HG03159 (cell line): ENCODE measurements at regions not wholly inside any gene's neighbourhood (a gene's known extent, or its start where the extent isn't known, plus 50 kb on each side); places are given as distances from the start of the nearest gene placed in this dataset.

ENCODE experiments used
- ATAC-seq: cut with Tn5 transposase; IDR thresholded peaks from one replicate; pipeline ENCODE4 v1.9.1; 2021; ENCODE audit warnings: mild to moderate bottlenecking, moderate library complexity; ENCODE audit not compliant: unreplicated experiment

GRCh38 chr14:29265852-29266251, 499.3 kb downstream of the FOXG1 start:
- no peak for ATAC-seq

GRCh38 chr14:29271669-29272068, 505.1 kb downstream of the FOXG1 start:
- no peak for ATAC-seq

GRCh38 chr14:29273513-29273912, 506.9 kb downstream of the FOXG1 start:
- ATAC-seq = no peak

- ATAC-seq = no peak
Measured at GRCh38 chr14:29274890-29275596, 508.5 kb downstream of the FOXG1 start.

- ATAC-seq = no peak
Measured at GRCh38 chr14:29278301-29279263, 512.0 kb downstream of the FOXG1 start.

GRCh38 chr14:29282169-29282568, 515.6 kb downstream of the FOXG1 start:
- no peak for ATAC-seq

GRCh38 chr14:29290441-29290840, 523.9 kb downstream of the FOXG1 start:
- ATAC-seq = no peak

- no peak for ATAC-seq
Measured at GRCh38 chr14:29299372-29299771, 532.8 kb downstream of the FOXG1 start.

GRCh38 chr14:29301571-29301970, 535.0 kb downstream of the FOXG1 start:
- ATAC-seq = no peak

- no peak for ATAC-seq
Measured at GRCh38 chr14:29310210-29310609, 543.6 kb downstream of the FOXG1 start.

GRCh38 chr14:29310757-29311156, 544.2 kb downstream of the FOXG1 start:
- ATAC-seq = no peak

GRCh38 chr14:29311983-29312382, 545.4 kb downstream of the FOXG1 start:
- no peak for ATAC-seq

GRCh38 chr14:29316936-29317335, 550.3 kb downstream of the FOXG1 start:
- ATAC-seq = no peak

GRCh38 chr14:29317423-29317822, 550.8 kb downstream of the FOXG1 start:
- ATAC-seq = no peak

GRCh38 chr14:29320286-29320685, 553.7 kb downstream of the FOXG1 start:
- ATAC-seq = no peak

GRCh38 chr14:29321646-29322045, 555.1 kb downstream of the FOXG1 start:
- ATAC-seq = no peak

GRCh38 chr14:29339494-29340172, 573.0 kb downstream of the FOXG1 start:
- no peak for ATAC-seq

- no peak for ATAC-seq
Measured at GRCh38 chr14:29348504-29348903, 579.1 kb downstream of the PRKD1 start.

- no peak for ATAC-seq
Measured at GRCh38 chr14:29350496-29350895, 577.2 kb downstream of the PRKD1 start.

- ATAC-seq = no peak
Measured at GRCh38 chr14:29351996-29352705, 575.5 kb downstream of the PRKD1 start.

GRCh38 chr14:29352706-29353080, 575.0 kb downstream of the PRKD1 start:
- ATAC-seq = no peak
